MM.1S (cell line): ENCODE measurements at regions not wholly inside any gene's neighbourhood (a gene's known extent, or its start where the extent isn't known, plus 50 kb on each side); places are given as distances from the start of the nearest gene placed in this dataset.

ENCODE experiments used
- EZH2 ChIP-seq: fragments of 300-600 bp; sonication (generic); optimal IDR thresholded peaks from 2 replicates; pipeline ENCODE3; 2017; ENCODE audit warnings: low read depth, mild to moderate bottlenecking, antibody characterized with exemption, low read length, mixed read lengths
- EZH2phosphoT487 ChIP-seq: fragments of 300-600 bp; sonication (generic); IDR thresholded peaks from 2 replicates; pipeline ENCODE4 v1.6.1; 2018; ENCODE audit warnings: antibody characterized with exemption, low read length
- TF ChIP-seq, protein P1 (sequence below): fragments of 300-600 bp; sonication (generic); IDR thresholded peaks from 2 replicates; pipeline ENCODE4 v1.5.1; 2016; ENCODE audit warnings: antibody characterized with exemption, low read length, mixed read lengths

DNA sequence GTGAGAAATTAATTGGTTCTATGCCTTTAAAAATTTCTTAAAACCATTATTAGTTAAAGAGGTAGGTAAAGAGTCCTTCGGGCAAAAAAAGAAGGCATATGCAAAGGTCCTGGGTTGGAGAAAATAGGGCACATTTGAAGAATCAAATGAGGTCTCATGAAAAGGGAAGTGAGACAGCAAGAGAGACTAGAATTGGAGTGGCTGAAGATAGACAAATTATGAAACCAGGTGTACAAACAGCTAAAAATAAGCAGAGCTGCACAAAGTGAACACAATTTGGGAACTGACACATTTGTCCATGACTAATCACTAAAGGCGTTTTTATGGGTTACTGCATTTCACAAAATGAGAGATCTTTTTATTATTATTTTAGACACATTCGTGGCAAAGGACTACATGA lies 581.2 kb downstream of the PYDC2 start:
- TF ChIP-seq, protein P1, sequence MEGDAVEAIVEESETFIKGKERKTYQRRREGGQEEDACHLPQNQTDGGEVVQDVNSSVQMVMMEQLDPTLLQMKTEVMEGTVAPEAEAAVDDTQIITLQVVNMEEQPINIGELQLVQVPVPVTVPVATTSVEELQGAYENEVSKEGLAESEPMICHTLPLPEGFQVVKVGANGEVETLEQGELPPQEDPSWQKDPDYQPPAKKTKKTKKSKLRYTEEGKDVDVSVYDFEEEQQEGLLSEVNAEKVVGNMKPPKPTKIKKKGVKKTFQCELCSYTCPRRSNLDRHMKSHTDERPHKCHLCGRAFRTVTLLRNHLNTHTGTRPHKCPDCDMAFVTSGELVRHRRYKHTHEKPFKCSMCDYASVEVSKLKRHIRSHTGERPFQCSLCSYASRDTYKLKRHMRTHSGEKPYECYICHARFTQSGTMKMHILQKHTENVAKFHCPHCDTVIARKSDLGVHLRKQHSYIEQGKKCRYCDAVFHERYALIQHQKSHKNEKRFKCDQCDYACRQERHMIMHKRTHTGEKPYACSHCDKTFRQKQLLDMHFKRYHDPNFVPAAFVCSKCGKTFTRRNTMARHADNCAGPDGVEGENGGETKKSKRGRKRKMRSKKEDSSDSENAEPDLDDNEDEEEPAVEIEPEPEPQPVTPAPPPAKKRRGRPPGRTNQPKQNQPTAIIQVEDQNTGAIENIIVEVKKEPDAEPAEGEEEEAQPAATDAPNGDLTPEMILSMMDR: no peak
- TF ChIP-seq EZH2 (no peak), EZH2phosphoT487 (no peak)
